ENCODE measurements at regions not wholly inside any gene's neighbourhood (a gene's known extent, or its start where the extent isn't known, plus 50 kb on each side); places are given as distances from the start of the nearest gene placed in this dataset.

DNA sequence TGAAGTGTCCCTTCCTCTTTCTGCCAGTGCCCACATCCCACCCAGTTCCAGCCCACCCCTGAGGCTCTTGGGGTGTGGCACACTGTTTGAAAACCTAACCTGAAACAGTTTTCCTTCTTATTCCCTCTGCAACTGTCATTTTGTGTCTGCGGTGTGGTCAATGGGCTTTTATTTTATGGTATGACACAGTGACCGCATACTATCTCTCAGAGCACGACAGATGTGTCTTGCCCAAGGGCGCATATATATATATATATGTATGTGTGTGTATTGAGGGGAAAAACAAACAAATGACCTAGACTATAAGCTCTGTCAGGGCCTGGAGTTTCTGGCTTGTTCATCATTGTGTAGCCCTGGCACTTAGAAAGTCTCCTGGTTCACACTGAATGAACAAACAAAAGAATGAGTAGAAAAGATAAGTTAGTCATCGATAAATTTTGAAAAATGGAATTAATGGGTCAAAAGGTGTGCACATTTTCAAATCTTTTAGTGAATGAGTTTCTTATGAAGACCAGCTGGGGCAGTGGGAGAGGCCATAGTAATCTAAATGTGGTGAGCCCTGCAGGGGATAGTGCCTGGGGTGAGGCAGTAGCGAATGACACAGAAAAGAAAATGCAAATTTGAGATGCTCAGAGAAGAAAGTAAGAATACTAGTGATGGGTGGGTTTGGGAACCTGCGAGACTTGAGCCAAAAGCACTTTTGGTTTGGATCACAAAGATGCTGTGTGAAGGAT is 198.4 kb downstream of the SNX10 start:
- H3K79me2 ChIP-seq (ENCODE audit: control insufficient read depth, insufficient read depth, low read length): no peaks in the 10 kb centered on the region
- no peaks in the 10 kb centered on the region for H3K27me3 ChIP-seq (ENCODE audit: control insufficient read depth, insufficient read depth, low read length)
- TF ChIP-seq, protein P1, sequence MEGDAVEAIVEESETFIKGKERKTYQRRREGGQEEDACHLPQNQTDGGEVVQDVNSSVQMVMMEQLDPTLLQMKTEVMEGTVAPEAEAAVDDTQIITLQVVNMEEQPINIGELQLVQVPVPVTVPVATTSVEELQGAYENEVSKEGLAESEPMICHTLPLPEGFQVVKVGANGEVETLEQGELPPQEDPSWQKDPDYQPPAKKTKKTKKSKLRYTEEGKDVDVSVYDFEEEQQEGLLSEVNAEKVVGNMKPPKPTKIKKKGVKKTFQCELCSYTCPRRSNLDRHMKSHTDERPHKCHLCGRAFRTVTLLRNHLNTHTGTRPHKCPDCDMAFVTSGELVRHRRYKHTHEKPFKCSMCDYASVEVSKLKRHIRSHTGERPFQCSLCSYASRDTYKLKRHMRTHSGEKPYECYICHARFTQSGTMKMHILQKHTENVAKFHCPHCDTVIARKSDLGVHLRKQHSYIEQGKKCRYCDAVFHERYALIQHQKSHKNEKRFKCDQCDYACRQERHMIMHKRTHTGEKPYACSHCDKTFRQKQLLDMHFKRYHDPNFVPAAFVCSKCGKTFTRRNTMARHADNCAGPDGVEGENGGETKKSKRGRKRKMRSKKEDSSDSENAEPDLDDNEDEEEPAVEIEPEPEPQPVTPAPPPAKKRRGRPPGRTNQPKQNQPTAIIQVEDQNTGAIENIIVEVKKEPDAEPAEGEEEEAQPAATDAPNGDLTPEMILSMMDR (conservative IDR thresholded peaks at IDR 0.05 in 1 of 2, IDR thresholded peaks at IDR 0.05 in 1 of 2; ENCODE audit: low read depth in 1 of 2, low read length in 2 of 2): no peak
- H3K36me3 ChIP-seq (ENCODE audit: control insufficient read depth, insufficient read depth, low read length): no peaks in the 10 kb centered on the region
- H3K4me3 ChIP-seq (replicated peaks in 1 of 4; ENCODE audit: control extremely low read depth in 1 of 4, insufficient read depth in 1 of 4, low read depth in 3 of 4, low read length in 4 of 4): no peak overlapping the region
- H4K20me1 ChIP-seq (ENCODE audit: control insufficient read depth, extremely low read depth, insufficient read depth, low read length): no peaks in the 10 kb centered on the region
- H2AFZ ChIP-seq (ENCODE audit: low read length): no peak overlapping the region
- H3K27ac ChIP-seq (ENCODE audit: insufficient read depth, low read length): no peak overlapping the region
- no peaks in the 10 kb centered on the region for H3K9me3 ChIP-seq (ENCODE audit: control insufficient read depth, insufficient read depth, low read depth, low read length)
- no peak overlapping the region for H3K4me2 ChIP-seq (ENCODE audit: extremely low read depth, insufficient read depth, low read length)
- no peaks in the 10 kb centered on the region for H3K4me1 ChIP-seq (ENCODE audit: control insufficient read depth, extremely low read depth, insufficient read depth, low read length)
- DNase-seq (ENCODE audit: low read depth in 2 of 2): no peak
- no peak overlapping the region for H3K9ac ChIP-seq (ENCODE audit: insufficient read depth, low read length)

DNA sequence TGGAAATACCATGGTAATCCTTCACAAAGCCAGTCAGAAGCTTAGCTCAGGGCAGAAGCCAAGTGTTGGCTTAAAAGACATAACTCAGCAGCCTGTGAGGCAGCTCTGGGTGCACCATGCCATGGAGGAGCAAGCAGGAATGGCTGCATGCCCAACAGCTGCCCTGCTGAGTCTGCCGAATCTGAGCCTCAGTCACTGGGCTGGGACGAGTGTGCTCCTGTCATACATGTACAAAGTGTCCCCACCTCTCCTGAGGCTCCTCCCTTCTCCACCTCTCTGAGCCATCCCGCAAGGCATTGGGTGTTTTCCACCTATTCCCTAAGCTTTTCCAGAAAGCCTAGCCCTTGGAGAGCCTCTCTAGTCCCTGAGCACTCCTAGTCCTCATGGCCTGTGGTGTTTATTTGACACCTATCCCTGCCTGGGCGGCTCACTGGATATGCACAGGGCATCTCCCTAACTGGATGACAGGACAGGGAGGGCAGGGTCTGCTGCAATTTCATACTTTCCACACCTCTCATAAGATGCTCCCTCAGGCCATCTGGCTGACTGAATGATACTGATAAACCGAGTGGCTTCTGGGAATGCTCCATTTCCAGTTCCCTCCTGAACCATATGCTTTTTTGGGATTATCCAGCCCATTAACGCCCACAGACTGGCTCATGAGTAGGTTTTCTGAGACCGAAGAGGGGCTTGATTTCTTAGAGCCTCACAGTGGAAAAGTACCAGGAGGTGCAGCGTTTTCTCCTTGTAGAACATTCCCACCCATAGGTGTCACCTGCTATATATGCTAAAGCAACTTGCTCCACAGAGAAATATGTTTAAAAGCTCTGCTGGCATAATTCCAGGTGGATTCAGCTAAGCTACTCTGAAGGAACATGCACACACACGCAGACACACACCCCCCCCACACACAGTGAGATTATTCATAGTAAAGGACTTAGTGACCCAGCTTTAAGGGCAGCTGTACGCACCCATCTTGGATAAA is 199.3 kb downstream of the SNX10 start:
- no peaks in the 10 kb centered on the region for H3K4me1 ChIP-seq (ENCODE audit: control insufficient read depth, extremely low read depth, insufficient read depth, low read length)
- DNase-seq (ENCODE audit: low read depth in 2 of 2): no peak
- no peak overlapping the region for H3K27ac ChIP-seq (ENCODE audit: insufficient read depth, low read length)
- no peak overlapping the region for H3K4me2 ChIP-seq (ENCODE audit: extremely low read depth, insufficient read depth, low read length)
- no peaks in the 10 kb centered on the region for H3K27me3 ChIP-seq (ENCODE audit: control insufficient read depth, insufficient read depth, low read length)
- no peaks in the 10 kb centered on the region for H3K79me2 ChIP-seq (ENCODE audit: control insufficient read depth, insufficient read depth, low read length)
- no peaks in the 10 kb centered on the region for H3K36me3 ChIP-seq (ENCODE audit: control insufficient read depth, insufficient read depth, low read length)
- no peak for TF ChIP-seq EZH2 (IDR thresholded peaks at IDR 0.05; ENCODE audit: low read length, missing control alignments)
- TF ChIP-seq, protein P1 (conservative IDR thresholded peaks at IDR 0.05 in 1 of 2, IDR thresholded peaks at IDR 0.05 in 1 of 2; ENCODE audit: low read depth in 1 of 2, low read length in 2 of 2): no peak
- no peaks in the 10 kb centered on the region for H4K20me1 ChIP-seq (ENCODE audit: control insufficient read depth, extremely low read depth, insufficient read depth, low read length)
- no peak overlapping the region for H2AFZ ChIP-seq (ENCODE audit: low read length)
- no peak overlapping the region for H3K9ac ChIP-seq (ENCODE audit: insufficient read depth, low read length)
- no peak overlapping the region for H3K4me3 ChIP-seq (replicated peaks in 1 of 4; ENCODE audit: control extremely low read depth in 1 of 4, insufficient read depth in 1 of 4, low read depth in 3 of 4, low read length in 4 of 4)
- H3K9me3 ChIP-seq (ENCODE audit: control insufficient read depth, insufficient read depth, low read depth, low read length): no peaks in the 10 kb centered on the region

DNA sequence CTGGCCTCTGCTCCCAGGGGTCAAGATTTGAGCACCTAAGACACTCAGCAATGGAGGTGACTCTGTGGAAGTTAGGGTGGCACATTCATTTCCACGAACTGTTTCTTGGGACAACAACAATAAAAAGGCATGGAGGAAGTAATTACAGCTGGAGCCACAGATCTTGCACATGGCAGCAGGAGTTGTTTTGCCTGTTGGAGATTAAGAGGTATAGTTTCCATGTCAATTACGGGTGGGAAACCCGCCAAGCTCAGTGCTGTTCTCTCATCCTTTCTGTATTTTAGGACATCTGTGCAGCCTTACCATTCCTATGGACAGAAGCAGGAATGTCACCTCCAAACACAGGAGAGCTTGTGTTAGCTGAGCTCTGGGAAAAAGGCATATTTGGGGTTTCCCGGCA is 201.2 kb downstream of the SNX10 start:
- no peaks in the 10 kb centered on the region for H3K9me3 ChIP-seq (ENCODE audit: control insufficient read depth, insufficient read depth, low read depth, low read length)
- H3K27me3 ChIP-seq (ENCODE audit: control insufficient read depth, insufficient read depth, low read length): no peaks in the 10 kb centered on the region
- no peaks in the 10 kb centered on the region for H4K20me1 ChIP-seq (ENCODE audit: control insufficient read depth, extremely low read depth, insufficient read depth, low read length)
- H3K27ac ChIP-seq (ENCODE audit: insufficient read depth, low read length): no peak overlapping the region
- H3K9ac ChIP-seq (ENCODE audit: insufficient read depth, low read length): no peak overlapping the region
- H3K4me1 ChIP-seq (ENCODE audit: control insufficient read depth, extremely low read depth, insufficient read depth, low read length): no peaks in the 10 kb centered on the region
- H2AFZ ChIP-seq (ENCODE audit: low read length): no peak overlapping the region
- no peaks in the 10 kb centered on the region for H3K36me3 ChIP-seq (ENCODE audit: control insufficient read depth, insufficient read depth, low read length)
- no peak overlapping the region for H3K4me3 ChIP-seq (replicated peaks in 1 of 4; ENCODE audit: control extremely low read depth in 1 of 4, insufficient read depth in 1 of 4, low read depth in 3 of 4, low read length in 4 of 4)
- TF ChIP-seq, protein P1 (conservative IDR thresholded peaks at IDR 0.05 in 1 of 2, IDR thresholded peaks at IDR 0.05 in 1 of 2; ENCODE audit: low read depth in 1 of 2, low read length in 2 of 2): no peak
- DNase-seq (ENCODE audit: low read depth in 2 of 2): no peak
- H3K4me2 ChIP-seq (ENCODE audit: extremely low read depth, insufficient read depth, low read length): no peak overlapping the region
- H3K79me2 ChIP-seq (ENCODE audit: control insufficient read depth, insufficient read depth, low read length): no peaks in the 10 kb centered on the region
